ENCODE measurements at regions not wholly inside any gene's neighbourhood (a gene's known extent, or its start where the extent isn't known, plus 50 kb on each side); places are given as distances from the start of the nearest gene placed in this dataset.

DNA sequence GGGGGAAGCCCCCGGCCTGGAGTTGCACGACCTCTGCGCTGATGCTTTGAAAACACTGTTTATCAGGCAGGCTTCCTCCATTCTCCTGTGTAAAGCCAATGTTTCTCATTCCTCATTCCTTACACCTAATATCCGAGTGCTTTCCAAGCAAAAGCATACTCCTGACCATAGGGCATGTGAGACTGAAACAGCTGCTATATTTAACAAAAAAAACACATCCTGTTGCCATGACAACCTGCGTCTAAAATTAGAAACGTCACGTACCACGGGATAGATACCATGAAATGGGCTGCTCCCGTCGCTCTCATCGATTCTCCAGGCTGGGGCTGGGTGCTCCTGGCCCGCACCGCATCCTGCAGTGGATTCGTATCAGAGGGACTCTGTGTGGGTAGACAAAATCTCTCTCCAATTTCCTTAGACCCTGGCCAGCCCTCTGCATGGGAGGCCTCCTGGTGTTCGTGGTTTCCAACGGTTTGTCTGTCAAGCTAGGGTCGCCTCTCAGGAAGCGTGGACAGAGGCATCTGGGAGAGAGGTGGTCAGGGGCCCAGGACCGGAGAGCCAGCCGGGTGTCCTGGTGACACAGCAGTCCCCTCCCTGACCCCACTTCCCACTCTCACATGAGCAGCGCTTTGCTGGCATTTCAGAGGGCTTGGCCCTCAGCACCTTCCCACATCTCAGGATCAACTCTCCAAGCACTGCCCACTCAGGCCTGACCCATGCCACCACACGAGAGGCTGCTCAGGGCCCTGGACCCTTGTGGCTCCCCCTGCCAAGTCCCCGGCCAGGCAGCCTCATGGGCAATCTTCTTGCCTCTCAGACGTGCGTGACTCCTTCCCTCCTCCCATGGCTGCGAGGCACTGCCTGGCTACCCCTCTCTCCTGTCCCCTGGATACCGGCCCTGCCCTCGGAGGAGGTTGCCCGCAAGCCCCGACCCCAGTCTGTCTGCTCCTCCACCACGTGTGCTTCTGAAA lies 268.1 kb downstream of the NDUFA10 start:
- no peak for DNase-seq

DNA sequence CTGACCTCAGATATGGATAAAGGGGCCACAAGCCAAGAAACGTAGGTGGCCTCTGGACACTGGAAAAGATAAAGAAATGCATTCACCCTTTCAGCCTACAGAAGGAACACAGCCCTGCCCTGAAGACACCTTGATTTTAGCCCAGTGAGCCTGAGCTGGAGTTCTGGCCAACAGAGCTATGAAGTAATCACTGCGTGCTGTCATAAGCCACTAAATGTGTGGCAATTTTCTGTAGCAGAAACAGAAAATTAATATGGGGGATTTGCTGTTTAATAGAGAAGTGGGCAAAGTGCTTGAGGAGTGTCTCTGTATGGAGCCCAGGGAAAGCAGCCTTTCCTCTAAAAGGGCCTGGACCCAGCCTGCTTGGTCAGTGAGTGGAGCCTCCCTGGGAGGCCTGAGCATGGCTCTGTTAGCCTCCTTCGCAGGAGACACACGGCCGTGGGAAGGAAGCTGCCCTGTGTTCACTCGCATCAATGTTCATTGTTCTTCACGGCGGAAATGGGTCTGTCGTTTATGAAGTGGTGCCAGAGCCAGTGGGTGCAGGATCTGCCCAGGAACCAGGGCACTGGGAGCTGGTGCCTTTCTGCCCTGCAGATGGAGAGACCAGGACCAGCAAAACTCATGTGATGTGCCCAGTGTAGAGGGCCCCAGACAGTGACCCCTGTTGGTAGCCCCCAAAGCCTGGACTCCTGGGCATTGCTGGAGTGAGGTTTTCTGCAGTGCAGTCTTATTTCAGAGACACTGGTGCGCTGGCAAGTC lies 268.9 kb downstream of the NDUFA10 start:
- DNase-seq = no peak

GRCh38 chr2:239753401-239753837 lies 271.7 kb downstream of the NDUFA10 start:
- DNase-seq = no peak

- no peak for DNase-seq
Measured at GRCh38 chr2:239752951-239753350, 272.2 kb downstream of the NDUFA10 start.

DNA sequence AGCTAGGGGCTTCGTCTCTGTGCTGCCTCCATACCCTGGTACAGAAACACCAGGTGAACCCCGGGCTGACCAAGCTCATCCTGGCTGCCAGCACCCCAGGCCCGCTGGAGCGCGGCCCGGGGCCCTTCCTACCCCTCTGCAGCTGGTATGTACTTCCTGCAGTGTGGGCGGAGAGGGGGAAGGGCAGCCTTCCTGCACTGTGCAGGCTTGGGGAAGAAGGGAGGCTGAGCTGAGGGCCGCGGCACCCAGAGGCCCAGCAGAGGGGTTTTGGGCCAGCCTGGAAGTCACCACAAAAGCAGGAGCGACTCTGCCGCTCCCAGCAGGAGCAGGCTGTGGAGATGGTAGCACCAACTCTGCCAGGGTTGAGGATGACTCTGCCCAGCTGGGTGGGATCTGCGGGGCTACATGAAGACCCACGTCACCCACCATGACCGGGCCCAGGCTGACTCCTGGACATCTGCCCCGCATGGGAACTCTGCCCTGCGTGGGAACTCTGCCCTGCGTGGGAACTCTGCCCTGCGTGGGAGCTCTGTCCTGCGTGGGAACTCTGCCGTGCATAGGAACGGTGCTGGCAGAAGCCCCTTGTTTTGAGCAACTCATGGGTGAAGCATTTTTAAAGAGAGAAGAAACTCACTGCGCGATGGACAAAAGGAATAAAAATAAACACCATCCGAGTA lies 273.3 kb downstream of the NDUFA10 start:
- DNase-seq = peak; percentile 18 to 34

GRCh38 chr2:239750929-239751678 lies 274.0 kb downstream of the NDUFA10 start:
- DNase-seq = no peak

DNA sequence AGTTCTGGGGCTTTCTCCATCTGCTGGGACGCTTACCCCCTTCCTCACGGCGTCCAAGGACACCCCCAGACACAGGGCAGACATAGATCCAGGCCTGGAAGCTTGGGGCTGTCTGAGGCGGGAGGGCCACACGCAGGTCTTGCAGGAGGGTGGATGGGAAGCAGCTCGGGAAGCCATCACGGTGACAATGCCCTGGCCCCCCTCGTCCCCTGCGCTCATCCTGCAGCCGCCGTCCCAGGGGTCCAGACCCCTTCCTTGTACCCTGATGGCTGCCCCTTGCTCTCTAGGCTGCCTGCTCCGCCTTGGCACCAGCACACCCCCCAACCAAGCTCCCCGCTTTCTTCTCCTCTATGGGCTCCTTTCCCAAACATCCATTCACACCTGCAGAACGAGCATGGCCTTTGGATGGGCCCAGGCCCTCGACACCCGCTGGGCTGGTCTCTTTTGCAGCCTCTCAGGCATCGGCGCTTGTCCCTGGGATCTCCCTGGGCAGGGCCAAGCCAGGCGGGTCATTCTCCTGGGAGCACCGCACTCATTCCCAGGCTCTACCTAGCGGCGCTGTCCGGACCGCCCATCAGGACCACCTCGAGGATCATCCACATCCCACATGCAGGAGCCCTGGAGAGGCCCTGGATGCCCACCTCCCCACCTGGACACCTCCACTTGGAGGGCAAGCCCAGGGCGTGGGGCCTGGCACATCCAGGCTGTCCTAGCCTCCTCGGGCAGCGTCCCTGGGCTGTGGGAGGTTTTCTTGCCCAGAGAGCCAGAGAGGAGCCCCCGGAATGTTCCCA lies 274.9 kb downstream of the NDUFA10 start:
- no peak for DNase-seq

DNA sequence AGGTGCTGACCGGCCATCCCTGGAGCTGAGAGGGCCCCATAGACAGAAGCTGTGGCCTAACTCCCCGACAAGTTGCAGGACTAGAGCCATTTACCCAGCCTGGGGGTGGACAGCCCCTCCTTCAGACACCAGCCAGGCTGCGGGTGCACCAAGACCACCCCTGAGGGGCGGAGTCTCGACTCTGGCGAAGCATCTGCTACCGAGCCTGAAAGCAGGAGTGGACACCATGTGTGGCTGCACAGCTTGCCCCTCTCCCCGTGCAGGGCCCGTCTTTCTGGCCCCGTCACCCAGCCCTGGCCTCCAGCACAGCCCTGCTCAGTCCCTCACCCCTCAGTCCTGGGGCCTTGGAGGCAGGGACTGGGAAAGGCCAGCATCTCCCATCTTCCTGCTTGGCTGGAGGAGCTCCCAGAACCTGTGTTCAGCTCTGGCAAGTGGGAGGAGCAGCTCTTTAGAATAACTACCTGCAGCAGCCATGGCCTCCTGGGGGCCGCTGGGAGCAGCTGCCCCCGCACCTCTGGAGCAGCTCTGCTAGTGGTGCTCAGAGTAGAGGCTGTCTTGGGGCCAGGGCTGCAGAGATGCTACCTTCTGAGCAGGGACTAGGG lies 275.8 kb downstream of the NDUFA10 start:
- DNase-seq = no peak

DNA sequence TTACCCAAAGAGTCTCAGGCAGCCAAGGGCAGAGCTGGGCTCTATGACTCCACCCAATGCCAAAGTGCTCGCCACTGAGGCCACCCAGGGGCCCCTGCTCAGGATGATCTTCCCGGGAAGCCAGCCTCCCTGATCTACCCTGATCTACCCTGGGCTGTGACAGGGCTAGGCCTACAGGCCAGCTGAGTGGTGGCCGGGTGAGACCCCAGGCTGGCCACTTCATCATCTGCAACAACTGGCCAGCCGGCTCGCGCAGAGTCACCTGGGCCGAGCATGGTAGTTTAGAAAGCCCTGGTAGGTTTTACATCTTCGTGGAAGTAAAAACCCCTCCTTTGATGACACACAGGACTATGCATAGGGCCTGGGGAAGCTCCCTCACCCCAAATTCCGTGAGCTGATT lies 276.3 kb downstream of the NDUFA10 start:
- DNase-seq = no peak

DNA sequence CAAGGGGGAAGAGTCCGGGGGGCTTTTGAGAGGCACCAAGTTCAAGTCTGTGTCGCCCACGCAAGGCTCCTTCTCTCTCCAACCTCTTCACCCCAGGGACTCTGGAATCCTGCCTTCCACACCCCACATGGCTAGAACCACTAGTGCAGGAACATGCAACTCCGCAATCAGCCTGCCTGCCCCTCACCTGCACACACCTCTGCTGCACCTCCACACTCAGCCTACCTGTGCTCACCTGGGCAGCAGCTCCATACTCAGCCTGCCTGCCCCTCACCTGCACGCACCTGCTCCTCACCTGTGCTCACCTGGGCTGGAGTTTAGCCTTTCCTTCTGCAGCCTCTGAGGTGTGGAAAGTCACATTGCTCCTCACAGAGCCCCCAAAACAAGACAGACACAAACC lies 277.4 kb downstream of the NDUFA10 start:
- no peak for DNase-seq

GRCh38 chr2:239747274-239747673 lies 277.9 kb downstream of the NDUFA10 start:
- DNase-seq = no peak

DNA sequence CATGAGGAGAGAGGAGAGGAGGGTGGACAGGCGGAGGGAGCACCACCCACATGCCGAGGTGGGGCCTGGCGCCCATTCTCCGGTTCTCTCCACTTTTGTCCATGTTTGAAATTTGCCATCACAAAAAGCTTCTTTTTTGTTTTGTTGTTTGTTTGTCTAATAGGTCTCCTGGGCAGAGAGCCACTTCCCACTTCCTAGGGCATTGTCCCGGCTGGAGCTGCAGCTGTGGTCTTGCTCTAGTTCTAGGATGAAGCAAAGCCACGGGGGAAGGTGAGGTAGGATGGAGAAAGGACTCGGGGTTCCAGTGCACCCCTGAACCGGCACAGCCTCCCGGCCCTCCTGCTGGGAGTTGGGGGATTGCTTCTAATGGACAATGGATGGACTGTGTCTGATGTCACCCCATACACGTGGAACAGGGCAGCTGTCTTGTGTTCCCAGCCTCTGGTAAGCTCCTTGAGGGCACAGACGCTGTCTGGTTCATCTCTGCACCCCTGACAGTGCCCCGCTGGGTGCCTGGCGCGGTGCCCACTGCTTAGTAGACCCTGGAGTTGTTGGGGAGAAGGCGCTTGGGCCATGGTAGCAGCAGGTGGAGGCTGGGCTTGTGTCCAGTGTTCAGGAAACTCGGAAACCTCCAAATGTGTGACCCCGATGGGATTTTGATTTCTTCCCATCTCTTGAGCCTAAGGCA lies 278.4 kb downstream of the NDUFA10 start:
- no peak for DNase-seq

DNA sequence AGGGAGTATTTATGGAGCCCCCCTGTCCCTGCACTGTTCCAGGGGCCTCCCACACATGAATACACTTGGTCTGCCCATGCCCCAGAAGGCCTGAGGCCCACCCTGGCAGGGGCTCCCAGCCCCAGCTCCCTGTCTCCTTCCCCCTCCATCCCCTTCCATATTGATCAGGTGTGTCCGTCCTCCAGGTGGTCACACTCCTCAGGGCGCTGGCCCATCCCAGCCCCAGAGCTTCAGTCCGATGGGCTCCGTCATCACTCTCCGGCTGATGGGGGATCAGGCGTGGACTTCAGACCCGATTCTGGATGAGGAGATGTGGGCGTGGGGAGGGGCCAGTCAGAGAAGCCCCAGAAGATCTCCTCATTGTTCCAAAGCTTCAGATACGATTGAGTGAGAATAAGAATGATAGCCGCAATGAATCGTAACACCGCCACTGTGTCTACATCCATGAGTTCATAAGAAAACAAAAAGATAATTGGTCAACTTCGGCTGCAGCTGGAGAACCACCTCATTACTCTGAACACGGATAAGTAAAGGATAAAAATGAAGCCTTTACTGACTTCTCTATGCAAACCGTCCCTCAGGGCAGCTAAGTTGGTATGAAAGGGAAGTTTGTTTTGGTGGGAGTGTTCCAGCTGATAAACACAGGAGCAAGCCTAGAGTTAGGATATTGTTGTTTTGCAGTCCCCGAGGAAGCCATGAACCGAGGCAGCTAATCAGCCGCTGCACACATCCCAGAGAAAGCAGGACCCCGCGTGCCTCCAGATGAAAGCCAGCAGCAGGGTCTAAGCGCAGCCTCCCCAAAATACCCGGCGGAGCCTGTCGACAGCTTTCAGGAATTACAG lies 279.5 kb downstream of the NDUFA10 start:
- no peak for DNase-seq

DNA sequence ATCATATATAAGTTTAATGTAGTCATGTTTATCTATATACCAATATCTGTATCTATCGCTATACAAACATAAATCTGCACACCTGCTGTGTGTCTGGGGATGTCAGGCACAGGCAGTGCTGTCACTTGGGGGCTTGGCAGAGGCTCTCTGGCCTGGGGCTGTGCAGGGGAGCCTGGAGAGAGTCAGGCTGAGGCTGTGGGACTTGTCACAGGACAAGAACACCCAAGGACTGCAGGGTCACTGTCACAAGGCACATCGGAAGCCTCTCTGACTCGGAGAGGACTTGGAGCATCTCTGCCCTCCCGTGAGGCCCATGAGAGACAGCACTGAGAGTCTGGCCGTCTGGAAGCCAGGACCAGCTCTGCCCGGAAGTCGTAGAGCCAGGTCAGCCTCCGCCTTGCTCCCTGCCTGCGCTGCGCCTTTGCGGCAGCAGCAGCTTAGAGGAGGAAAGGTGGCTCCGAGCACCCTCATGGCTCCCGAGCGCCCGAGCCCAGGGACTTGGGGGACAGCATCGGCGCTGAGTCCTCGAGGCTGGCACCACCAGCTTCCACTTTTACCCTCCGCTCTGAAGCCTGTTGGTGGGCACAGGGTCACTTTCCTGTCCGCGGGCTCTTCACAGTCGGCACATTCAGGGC lies 280.3 kb downstream of the NDUFA10 start:
- no peak for DNase-seq

DNA sequence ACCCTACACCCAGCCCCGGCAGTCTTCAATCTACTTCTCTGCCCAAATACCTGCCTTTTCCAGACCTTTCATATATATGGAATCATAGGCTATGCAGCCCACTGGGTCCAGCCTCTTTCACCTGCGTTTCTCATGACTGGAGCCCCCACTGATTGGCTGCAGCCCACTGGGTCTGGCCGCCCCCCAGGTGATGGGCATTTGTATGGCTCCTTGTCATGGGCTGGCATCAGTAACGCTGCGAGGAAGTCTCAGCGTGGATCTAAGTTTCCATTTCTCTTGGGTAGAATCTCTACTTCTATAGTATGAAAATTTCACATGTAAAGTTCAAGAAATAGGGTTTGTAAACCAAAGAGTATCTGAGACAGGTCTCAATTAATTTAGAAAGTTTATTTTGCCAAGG lies 281.9 kb downstream of the NDUFA10 start:
- no peak for DNase-seq

DNA sequence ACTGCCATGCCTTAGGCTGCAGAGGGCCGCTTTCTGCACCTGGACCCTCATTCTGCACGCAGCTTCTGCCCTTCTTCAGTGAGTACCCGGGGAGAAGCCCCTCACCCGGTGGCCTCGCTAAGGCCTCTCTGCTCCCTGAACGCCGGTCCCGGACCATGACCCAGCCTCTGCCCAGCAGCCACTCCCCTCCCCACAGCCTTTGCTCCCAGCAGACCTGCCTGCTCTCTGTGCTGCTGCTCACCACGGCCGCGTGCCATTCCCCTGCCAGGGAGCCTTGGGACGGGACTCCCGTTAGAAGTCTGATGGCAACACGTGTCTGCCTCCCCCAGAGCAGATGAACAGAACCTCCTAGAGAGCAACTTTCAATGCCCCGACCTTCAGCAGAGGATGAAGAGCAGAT lies 282.8 kb downstream of the NDUFA10 start:
- DNase-seq = no peak

GRCh38 chr2:239739206-239739605 lies 285.9 kb downstream of the NDUFA10 start:
- no peak for DNase-seq

DNA sequence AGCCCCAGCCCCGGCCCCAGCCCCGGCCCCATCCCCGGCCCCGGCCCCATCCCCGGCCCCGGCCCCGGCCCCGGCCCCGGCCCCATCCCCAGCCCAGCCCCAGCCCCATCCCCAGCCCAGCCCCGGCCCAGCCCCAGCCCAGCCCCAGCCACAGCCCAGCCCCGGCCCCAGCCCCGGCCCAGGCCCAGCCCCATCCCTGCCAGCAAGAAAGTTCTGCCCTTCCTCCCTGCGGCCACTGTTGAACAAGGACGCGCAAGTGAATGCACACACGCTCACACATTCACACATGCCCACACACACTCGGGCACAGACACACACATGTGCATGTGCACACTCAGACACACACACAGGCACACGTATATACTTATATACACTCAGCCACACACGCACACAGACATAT lies 287.0 kb downstream of the NDUFA10 start:
- no peak for DNase-seq

DNA sequence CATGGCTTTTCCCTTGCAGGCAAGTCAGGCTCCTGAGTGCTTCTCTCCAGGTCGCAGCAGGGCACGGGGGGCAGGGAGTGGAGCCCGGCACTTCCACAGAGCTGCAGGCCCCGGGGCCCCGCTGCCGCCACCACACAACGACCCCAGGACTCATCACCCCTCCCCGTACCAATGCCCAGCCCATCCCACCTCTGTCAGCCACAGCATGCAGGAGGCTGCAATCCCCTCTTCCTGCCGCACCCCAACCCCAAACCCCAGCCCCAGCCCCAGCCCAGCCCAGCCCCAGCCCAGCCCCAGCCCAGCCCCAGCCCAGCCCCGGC lies 288.0 kb downstream of the NDUFA10 start:
- DNase-seq = no peak

Data from activated CD4-positive, alpha-beta T cell treated with anti-CD3 and anti-CD28 coated beads for 4 hours (primary cell).